Thoracic aorta (tissue), 2 donors: ENCODE measurements at regions not wholly inside any gene's neighbourhood (a gene's known extent, or its start where the extent isn't known, plus 50 kb on each side); places are given as distances from the start of the nearest gene placed in this dataset.

Experiments
- ATAC-seq: fragments of 150-250 bp; one replicate; pipeline ENCODE4 v1.8.0; 2017; ENCODE audit warnings: low read depth; ENCODE audit not compliant: insufficient number of reproducible peaks, low FRiP score
- DNase-seq: peaks from one replicate; pipeline ENCODE4 v3.0.0-alpha.2; 2020; ENCODE audit warnings: low spot score
- H3K27ac ChIP-seq, 2 donors: fragments of 200-600 bp; sonication (generic); 1 replicate in 1 of 2; 2 replicates in 1 of 2; pipeline ENCODE4 v1.5.1; 2016; ENCODE audit warnings: mild to moderate bottlenecking in 2 of 2, moderate library complexity in 2 of 2
- H3K27me3 ChIP-seq: fragments of 200-600 bp; sonication (generic); replicated peaks from 2 replicates; pipeline ENCODE4 v1.6.0; 2016; ENCODE audit warnings: mild to moderate bottlenecking; ENCODE audit not compliant: insufficient read depth
- H3K36me3 ChIP-seq: fragments of 200-600 bp; sonication (generic); one replicate; pipeline ENCODE4 v1.5.1; 2016
- H3K4me1 ChIP-seq, 2 donors: fragments of 200-600 bp; sonication (generic); 1 replicate in 1 of 2; 2 replicates in 1 of 2; pipeline versions ENCODE4 v1.5.1 to v1.6.0; 2016; ENCODE audit warnings: low read depth in 2 of 2, mild to moderate bottlenecking in 1 of 2; ENCODE audit not compliant: control insufficient read depth in 1 of 2
- H3K4me3 ChIP-seq: fragments of 200-600 bp; sonication (generic); 2 replicates; pipeline ENCODE4 v1.5.1; 2016; ENCODE audit warnings: mild to moderate bottlenecking
- H3K9me3 ChIP-seq: fragments of 200-600 bp; sonication (generic); 2 replicates; pipeline ENCODE4 v1.5.1; 2016
- TF ChIP-seq, protein P1 (sequence below): fragments of 200-600 bp; sonication (generic); IDR thresholded peaks from one replicate; pipeline ENCODE4 v1.5.1; 2019; ENCODE audit warnings: antibody characterized with exemption

DNA sequence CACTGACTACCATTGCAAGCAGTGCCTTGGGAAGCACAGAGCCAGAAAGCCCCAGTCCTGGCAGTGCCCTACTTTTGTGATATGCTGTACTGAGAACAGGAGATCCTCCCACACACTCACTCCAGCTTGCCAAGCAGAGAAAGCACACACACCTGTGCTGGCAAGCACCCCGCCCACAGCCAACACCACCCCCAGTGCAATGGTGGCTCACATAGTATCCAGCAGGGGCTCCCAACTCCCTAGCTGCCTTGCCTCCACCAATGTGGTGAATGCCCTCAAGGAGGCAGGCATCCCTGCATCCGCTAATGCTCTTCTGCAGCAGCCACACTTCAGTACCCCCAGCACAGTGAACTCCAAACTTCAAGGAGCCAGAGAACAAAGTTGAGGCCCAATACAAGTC, 1655.8 kb downstream of the SUCLG1 start:
- Histone ChIP-seq H3K4me1 (no peaks in the 10 kb centered on the region), H3K4me3 (no peak overlapping the region), H3K27me3 (no peaks in the 10 kb centered on the region), H3K9me3 (peaks cover 5% of the 10 kb centered on the region), H3K36me3 (no peaks in the 10 kb centered on the region), H3K27ac (no peak overlapping the region)
- ATAC-seq (no peak), DNase-seq (no peak)
- TF ChIP-seq, protein P1, sequence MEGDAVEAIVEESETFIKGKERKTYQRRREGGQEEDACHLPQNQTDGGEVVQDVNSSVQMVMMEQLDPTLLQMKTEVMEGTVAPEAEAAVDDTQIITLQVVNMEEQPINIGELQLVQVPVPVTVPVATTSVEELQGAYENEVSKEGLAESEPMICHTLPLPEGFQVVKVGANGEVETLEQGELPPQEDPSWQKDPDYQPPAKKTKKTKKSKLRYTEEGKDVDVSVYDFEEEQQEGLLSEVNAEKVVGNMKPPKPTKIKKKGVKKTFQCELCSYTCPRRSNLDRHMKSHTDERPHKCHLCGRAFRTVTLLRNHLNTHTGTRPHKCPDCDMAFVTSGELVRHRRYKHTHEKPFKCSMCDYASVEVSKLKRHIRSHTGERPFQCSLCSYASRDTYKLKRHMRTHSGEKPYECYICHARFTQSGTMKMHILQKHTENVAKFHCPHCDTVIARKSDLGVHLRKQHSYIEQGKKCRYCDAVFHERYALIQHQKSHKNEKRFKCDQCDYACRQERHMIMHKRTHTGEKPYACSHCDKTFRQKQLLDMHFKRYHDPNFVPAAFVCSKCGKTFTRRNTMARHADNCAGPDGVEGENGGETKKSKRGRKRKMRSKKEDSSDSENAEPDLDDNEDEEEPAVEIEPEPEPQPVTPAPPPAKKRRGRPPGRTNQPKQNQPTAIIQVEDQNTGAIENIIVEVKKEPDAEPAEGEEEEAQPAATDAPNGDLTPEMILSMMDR = no peak

DNA sequence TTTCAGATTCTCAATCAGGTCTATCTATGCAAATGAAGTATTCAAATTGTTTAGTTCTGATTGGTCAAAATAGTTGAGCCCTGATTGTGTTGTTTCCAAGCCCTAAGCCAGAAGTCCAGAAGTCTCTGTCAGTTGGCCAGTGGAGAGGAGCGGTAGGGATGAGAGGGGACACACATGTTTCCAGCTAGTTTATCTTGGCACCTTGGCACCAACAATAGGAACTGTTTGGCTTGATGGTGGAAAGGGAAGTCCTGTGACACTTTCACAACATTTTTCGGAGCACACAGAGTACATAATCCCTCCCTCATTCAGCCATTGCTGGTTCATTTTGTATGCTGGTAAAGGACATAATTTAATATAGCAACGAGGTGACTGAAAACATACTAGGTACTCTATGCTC, 1661.6 kb downstream of the SUCLG1 start:
- Histone ChIP-seq H3K4me1 (no peaks in the 10 kb centered on the region), H3K36me3 (no peaks in the 10 kb centered on the region), H3K27me3 (no peaks in the 10 kb centered on the region), H3K27ac (no peak overlapping the region), H3K9me3 (no peaks in the 10 kb centered on the region), H3K4me3 (no peak overlapping the region)
- TF ChIP-seq, protein P1 = no peak
- DNase-seq = no peak
- ATAC-seq = no peak

DNA sequence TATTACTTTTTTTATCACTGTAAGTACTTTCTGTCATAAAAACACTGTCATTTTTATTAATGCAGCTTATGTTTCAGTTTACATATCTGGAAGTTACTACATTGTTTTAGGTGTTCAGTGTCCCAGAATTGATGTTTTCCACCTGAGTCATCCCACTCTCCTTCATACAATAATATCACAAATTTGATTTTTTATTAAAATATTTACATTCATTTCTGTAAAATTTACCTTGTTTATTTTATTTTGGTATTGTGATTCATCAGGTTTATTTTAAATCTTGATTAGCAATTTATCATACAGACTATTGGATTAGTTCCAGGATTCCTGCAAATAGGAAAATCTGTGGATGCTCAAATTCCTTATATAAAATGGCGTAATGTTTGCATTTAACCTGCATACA, 1662.9 kb downstream of the SUCLG1 start:
- H3K9me3 ChIP-seq = no peaks in the 10 kb centered on the region
- ATAC-seq = no peak
- DNase-seq = no peak
- no peaks in the 10 kb centered on the region for H3K4me1 ChIP-seq
- TF ChIP-seq, protein P1 = no peak
- no peak overlapping the region for H3K27ac ChIP-seq
- H3K4me3 ChIP-seq = no peak overlapping the region
- H3K36me3 ChIP-seq = no peaks in the 10 kb centered on the region
- no peaks in the 10 kb centered on the region for H3K27me3 ChIP-seq

DNA sequence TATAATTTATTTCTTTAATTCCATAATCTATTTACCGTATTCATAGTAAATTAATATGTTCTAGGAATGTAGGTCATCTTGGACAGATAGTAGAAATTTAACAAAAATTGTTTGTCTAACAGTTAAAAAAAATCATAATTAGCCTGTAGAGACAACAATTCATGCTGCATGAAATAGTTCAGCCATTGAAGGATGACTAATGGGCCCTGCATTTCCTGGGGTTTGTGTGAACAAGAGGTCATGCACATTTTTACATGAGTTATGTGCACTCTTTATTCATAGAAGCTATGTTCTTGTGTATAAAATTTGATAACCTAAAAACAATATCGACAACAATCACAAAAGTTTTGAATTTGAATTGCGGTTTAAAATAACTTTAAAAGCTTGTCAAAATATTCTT, 1663.6 kb downstream of the SUCLG1 start:
- Histone ChIP-seq H3K36me3 (no peaks in the 10 kb centered on the region), H3K4me3 (no peak overlapping the region), H3K4me1 (no peaks in the 10 kb centered on the region), H3K27ac (no peak overlapping the region), H3K27me3 (no peaks in the 10 kb centered on the region), H3K9me3 (no peaks in the 10 kb centered on the region)
- DNase-seq (no peak), ATAC-seq (no peak)
- TF ChIP-seq, protein P1 = no peak

DNA sequence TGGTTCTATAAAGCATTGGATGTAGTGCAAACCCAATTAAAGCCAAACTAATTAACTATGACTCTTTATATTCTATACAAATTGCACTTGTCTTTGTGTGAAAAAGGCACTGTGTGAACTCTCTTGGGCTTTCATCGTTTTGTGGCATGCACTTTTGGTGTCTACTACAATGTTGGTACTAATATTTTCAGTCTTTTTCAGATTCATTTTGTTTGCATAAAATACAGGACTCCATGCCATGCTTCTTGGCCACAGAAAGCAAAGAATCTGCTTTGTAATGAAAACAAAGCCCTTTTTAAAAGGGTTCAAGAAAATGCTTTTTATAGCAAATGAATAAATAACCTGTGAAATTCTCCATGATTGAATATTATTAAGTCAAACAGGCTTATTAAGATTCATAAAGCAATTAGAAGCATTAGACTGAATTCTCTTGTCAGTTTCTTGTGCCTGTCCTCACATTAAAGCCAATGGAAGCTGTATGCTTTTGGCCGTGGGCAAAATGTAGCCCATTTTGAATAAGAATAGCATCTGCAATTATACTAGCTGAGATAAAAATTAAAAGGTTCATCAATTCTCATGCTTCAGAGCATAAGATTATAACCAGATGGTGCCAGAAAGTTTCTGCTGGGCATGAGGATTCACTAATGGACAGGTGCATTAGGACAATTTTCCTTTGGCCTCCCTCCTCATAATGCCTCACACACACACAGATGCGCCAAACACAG, 1665.2 kb downstream of the SUCLG1 start:
- H3K36me3 ChIP-seq = no peaks in the 10 kb centered on the region
- no peaks in the 10 kb centered on the region for H3K9me3 ChIP-seq
- H3K4me1 ChIP-seq = no peaks in the 10 kb centered on the region
- TF ChIP-seq, protein P1 = no peak
- DNase-seq = no peak
- H3K27me3 ChIP-seq = no peaks in the 10 kb centered on the region
- no peak overlapping the region for H3K4me3 ChIP-seq
- H3K27ac ChIP-seq = no peak overlapping the region
- ATAC-seq = no peak
